ENCODE measurements at regions not wholly inside any gene's neighbourhood (a gene's known extent, or its start where the extent isn't known, plus 50 kb on each side); places are given as distances from the start of the nearest gene placed in this dataset.

GRCh38 chr10:118474111-118474510, 121.3 kb downstream of the PRLHR start:
- H3K27ac ChIP-seq = no peak overlapping the region
- TF ChIP-seq, protein P1, sequence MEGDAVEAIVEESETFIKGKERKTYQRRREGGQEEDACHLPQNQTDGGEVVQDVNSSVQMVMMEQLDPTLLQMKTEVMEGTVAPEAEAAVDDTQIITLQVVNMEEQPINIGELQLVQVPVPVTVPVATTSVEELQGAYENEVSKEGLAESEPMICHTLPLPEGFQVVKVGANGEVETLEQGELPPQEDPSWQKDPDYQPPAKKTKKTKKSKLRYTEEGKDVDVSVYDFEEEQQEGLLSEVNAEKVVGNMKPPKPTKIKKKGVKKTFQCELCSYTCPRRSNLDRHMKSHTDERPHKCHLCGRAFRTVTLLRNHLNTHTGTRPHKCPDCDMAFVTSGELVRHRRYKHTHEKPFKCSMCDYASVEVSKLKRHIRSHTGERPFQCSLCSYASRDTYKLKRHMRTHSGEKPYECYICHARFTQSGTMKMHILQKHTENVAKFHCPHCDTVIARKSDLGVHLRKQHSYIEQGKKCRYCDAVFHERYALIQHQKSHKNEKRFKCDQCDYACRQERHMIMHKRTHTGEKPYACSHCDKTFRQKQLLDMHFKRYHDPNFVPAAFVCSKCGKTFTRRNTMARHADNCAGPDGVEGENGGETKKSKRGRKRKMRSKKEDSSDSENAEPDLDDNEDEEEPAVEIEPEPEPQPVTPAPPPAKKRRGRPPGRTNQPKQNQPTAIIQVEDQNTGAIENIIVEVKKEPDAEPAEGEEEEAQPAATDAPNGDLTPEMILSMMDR (conservative IDR thresholded peaks at IDR 0.05) = no peak

- TF ChIP-seq, protein P1 (conservative IDR thresholded peaks at IDR 0.05) = no peak
- H3K27ac ChIP-seq = no peak overlapping the region
Measured at GRCh38 chr10:118473305-118473960, 122.0 kb downstream of the PRLHR start.

DNA sequence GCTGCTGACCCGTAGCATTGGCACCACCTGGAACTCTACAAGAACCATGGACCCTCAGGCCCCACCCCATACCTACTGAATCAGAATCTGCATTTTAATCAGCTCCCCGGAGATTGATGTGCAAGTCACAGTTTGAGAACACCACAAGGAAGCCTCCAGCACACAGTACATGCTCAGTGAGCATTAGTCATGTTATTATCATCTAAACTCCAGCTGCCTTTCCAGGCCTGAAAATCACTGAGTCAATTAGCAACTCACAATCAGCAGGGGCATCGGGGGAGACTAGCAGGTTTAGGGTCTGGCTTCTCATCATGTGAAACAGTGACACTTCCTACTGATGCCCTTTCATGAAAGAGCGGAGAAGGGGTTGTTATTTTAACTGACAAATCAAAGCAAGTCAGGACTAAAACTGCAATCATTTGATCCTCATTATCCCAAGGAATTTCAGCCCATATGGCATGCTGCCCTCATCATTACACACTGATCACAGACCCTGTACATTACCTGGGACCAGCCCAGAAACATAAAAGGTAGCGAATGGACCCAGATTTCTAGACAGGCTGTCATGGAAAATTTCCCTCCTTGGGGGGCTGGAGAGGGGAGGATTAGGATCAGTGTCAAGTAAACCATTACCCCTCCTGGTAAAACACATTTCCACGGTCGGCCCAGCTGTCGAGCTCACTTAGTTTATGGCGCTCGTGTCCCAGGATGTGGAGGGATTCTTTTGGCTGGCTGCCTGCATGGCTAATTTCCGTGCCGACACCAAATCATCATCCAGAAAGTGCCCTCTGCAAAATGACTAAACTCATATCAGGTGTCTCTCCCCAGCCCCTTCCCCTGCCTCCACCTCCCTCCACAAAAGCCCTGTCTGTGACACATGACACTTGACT, 122.8 kb downstream of the PRLHR start:
- TF ChIP-seq, protein P1 (conservative IDR thresholded peaks at IDR 0.05) = no peak
- no peak overlapping the region for H3K27ac ChIP-seq

DNA sequence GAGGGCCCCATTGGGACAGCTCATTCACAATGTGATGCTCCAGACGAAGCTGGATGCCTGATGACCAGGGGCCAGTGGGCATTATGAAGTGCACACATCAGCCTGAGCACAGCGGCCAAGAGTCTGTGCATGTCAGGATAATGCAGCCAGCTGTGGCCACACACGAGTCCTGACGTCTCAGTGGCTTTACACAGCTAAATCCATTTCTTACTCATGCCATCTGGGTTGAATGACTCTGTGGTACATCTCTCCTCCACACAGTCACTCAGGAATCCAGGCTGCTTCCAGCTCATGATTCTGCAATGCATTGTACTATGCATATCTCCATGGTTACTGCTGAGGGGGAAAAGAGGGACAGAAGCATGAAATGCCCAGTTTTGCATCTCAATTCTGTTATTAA, 123.6 kb downstream of the PRLHR start:
- TF ChIP-seq, protein P1 (conservative IDR thresholded peaks at IDR 0.05) = no peak
- H3K27ac ChIP-seq = no peak overlapping the region

DNA sequence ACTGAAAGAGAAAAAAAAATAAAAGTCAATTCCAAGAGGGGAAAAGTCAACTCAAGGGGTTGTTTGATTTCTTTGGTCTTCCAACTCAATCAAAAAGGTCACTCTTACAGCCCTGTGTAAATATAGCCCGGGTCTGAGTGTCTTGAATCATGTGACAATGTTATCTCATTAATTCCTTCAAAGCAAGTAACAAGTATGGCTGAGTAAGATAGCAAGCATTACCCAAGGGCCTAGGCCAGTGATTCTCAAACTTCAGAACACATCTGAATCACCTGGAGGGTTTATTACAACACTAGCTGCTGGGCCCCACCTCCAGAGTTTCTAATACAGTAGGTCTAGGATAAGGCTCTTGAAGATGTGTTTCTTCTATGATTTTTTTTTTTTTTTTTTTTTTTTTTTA, 125.0 kb downstream of the PRLHR start:
- TF ChIP-seq, protein P1 (conservative IDR thresholded peaks at IDR 0.05) = no peak
- no peak overlapping the region for H3K27ac ChIP-seq

DNA sequence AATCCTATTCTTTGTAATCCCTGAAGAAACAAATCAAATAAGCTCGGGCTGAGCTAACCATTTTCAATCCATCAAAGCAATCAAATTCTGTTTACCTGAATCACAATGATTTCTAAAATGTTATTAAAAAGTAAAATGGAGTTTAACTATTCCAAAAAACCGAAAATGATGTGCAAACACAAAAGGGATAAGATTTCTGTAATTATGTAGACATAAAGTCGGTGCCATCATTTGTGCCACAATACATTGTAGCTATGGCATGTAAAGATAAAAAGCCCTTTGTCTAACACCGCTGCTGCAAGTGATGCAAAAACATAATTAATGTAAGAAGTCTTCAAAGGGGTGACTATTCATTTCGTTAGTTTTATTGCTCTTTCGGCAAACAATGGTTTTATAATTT, 125.1 kb upstream of the FAM204A start:
- TF ChIP-seq, protein P1 (conservative IDR thresholded peaks at IDR 0.05) = no peak
- H3K27ac ChIP-seq = no peak overlapping the region

DNA sequence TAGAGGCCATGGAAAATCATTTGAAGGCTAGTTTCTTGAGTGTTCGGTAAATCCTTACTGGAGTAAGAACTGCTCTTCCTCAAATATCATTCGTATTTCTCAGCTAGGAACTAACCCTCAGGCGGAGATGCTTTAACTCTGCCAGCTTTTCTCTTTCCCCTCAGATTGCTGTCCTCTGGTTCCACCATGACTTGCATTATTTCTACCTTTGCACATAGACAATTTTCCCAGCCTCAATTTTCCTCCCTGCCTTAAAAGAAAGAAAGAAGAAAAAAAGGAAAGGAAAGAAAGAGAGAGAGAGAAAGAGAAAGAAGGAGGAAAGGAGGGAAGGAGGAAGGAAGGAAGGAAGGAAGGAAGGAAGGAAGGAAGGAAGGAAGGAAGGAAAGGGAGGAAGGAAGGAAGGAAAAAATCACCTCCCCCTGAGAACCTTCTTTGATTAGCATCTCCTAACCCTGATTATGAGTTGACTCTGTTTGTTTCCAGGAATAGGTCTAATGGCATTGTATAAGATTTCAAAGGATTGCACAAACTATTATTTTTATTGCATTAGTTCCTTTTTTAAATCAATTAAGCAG, 123.3 kb upstream of the FAM204A start:
- TF ChIP-seq, protein P1 (conservative IDR thresholded peaks at IDR 0.05) = no peak
- H3K27ac ChIP-seq = no peak overlapping the region

All from VCaP (cell line).